ENCODE measurements at regions not wholly inside any gene's neighbourhood (a gene's known extent, or its start where the extent isn't known, plus 50 kb on each side); places are given as distances from the start of the nearest gene placed in this dataset.
"Not testable (repeated sequence)": the region's sequence is repeated elsewhere in the genome, so short reads cannot be mapped to it uniquely, and the experiment has no call there.

DNA sequence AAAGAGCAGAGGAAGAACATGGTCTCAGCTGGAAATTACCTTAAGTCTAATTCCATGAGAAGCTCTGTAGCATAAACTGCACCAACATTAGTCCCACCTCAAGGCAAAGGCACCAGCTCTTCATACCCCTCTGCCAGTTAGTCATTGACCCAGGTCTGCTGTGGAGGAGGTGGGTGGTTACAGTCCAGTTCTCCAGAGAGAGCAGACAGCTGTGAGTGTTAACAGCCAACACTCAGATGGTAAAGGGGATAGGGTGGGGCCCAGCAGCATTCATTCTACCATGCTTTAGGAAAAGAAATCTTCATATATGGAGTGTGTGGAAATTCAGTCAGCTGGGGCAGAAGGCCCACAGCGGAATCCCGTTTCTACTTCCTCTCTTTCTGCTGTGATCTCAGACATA is 159.7 kb upstream of the FBXO11 start:
- H3K27ac Mint-ChIP-seq: no peak overlapping the region

GRCh38 chr2:48069769-48070168 is 163.5 kb upstream of the FBXO11 start:
- ATAC-seq (no peak), DNase-seq (no peak)
- H3K4me1 Mint-ChIP-seq: no peaks in the 10 kb centered on the region

More for the DNA sequence above, 159.7 kb upstream of the FBXO11 start:
- H3K4me3 Mint-ChIP-seq: no peak overlapping the region
- no peak for ATAC-seq
- H3K9me3 Mint-ChIP-seq: no peaks in the 10 kb centered on the region
- DNase-seq: no peak
- H3K27me3 Mint-ChIP-seq: peaks cover 6% of the 10 kb centered on the region
- H3K36me3 Mint-ChIP-seq (ENCODE audit: low read depth): no peaks in the 10 kb centered on the region
- no peaks in the 10 kb centered on the region for H3K4me1 Mint-ChIP-seq

DNA sequence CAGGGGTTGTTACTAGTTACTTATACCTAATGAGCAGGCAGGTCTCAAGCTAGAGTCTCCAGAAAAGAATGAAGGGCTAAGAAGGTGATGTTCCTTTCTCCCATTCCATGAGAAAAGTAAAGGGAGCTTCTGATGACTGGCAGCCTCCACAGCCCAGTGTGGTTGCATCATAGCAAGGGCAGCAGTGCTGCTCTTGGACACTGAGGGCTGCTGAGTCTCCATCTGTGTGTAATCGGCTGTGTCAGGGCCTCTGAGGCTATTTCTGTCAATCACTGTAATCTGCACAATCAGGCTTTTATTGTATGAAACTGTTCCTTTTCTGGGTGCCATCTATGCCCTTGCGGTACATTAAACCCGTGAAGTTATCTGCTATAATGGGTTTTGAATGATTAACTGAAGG is 164.1 kb upstream of the FBXO11 start:
- no peak for ATAC-seq
- DNase-seq: no peak
- no peaks in the 10 kb centered on the region for H3K4me1 Mint-ChIP-seq
- peaks cover 10% of the 10 kb centered on the region for H3K27me3 Mint-ChIP-seq
- H3K4me3 Mint-ChIP-seq: no peak overlapping the region
- no peak overlapping the region for H3K27ac Mint-ChIP-seq
- no peaks in the 10 kb centered on the region for H3K9me3 Mint-ChIP-seq
- H3K36me3 Mint-ChIP-seq (ENCODE audit: low read depth): no peaks in the 10 kb centered on the region

More at GRCh38 chr2:48069769-48070168, 163.5 kb upstream of the FBXO11 start:
- no peak overlapping the region for H3K4me3 Mint-ChIP-seq
- no peaks in the 10 kb centered on the region for H3K36me3 Mint-ChIP-seq (ENCODE audit: low read depth)
- no peaks in the 10 kb centered on the region for H3K9me3 Mint-ChIP-seq
- H3K27me3 Mint-ChIP-seq: peaks cover 10% of the 10 kb centered on the region
- H3K27ac Mint-ChIP-seq: no peak overlapping the region

GRCh38 chr2:48072583-48072982 is 166.3 kb upstream of the FBXO11 start:
- H3K9me3 Mint-ChIP-seq: no peaks in the 10 kb centered on the region
- H3K4me3 Mint-ChIP-seq: no peak overlapping the region
- DNase-seq: no peak
- H3K4me1 Mint-ChIP-seq: no peaks in the 10 kb centered on the region
- H3K27me3 Mint-ChIP-seq: peaks cover 7% of the 10 kb centered on the region
- ATAC-seq: no peak
- no peak overlapping the region for H3K27ac Mint-ChIP-seq
- no peaks in the 10 kb centered on the region for H3K36me3 Mint-ChIP-seq (ENCODE audit: low read depth)

GRCh38 chr2:48075631-48076030 is 169.3 kb upstream of the FBXO11 start:
- no peak for ATAC-seq
- Mint-ChIP-seq H3K27ac (no peak overlapping the region), H3K4me1 (no peaks in the 10 kb centered on the region), H3K4me3 (no peak overlapping the region), H3K9me3 (no peaks in the 10 kb centered on the region), H3K27me3 (peaks cover 4% of the 10 kb centered on the region), H3K36me3 (ENCODE audit: low read depth) (no peaks in the 10 kb centered on the region)
- no peak for DNase-seq

GRCh38 chr2:48080534-48081316 is 174.4 kb upstream of the FBXO11 start:
- no peak for DNase-seq
- H3K27ac Mint-ChIP-seq: no peak overlapping the region

DNA sequence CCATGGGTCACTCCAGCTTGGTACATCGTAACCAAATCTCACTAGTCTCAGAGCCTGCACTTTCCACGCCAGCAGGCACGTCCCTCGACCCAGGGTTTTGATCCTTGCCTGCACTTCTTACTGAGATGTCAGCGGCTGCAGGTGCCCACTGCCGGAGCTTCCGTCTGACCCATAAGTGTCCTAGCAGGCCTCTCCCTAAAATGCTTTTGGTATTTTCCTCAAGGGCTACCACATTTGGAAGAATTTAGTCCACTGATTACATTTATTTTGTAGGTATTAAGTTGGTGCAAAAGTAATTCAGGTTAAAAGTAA is 175.0 kb upstream of the FBXO11 start:
- Mint-ChIP-seq H3K36me3 (ENCODE audit: low read depth) (no peaks in the 10 kb centered on the region), H3K27ac (no peak overlapping the region), H3K4me3 (no peak overlapping the region), H3K9me3 (no peaks in the 10 kb centered on the region), H3K27me3 (no peaks in the 10 kb centered on the region), H3K4me1 (no peaks in the 10 kb centered on the region)
- ATAC-seq (no peak), DNase-seq (no peak)

More at GRCh38 chr2:48080534-48081316, 174.4 kb upstream of the FBXO11 start:
- no peak for ATAC-seq
- Mint-ChIP-seq H3K4me3 (no peak overlapping the region), H3K27me3 (no peaks in the 10 kb centered on the region), H3K36me3 (ENCODE audit: low read depth) (no peaks in the 10 kb centered on the region), H3K4me1 (no peaks in the 10 kb centered on the region), H3K9me3 (no peaks in the 10 kb centered on the region)

- H3K27me3 Mint-ChIP-seq: no peaks in the 10 kb centered on the region
- no peaks in the 10 kb centered on the region for H3K9me3 Mint-ChIP-seq
- no peaks in the 10 kb centered on the region for H3K4me1 Mint-ChIP-seq
- no peaks in the 10 kb centered on the region for H3K36me3 Mint-ChIP-seq (ENCODE audit: low read depth)
- H3K27ac Mint-ChIP-seq: no peak overlapping the region
- DNase-seq (no peak), ATAC-seq (no peak)
- H3K4me3 Mint-ChIP-seq: no peak overlapping the region
These were observed 179.6 kb upstream of the FBXO11 start for GRCh38 chr2:48085888-48086287.

- Mint-ChIP-seq H3K4me3 (no peak overlapping the region), H3K36me3 (ENCODE audit: low read depth) (no peaks in the 10 kb centered on the region), H3K27ac (no peak overlapping the region), H3K9me3 (no peaks in the 10 kb centered on the region), H3K27me3 (no peaks in the 10 kb centered on the region), H3K4me1 (no peaks in the 10 kb centered on the region)
- DNase-seq (no peak), ATAC-seq (no peak)
These were observed 182.7 kb upstream of the FBXO11 start for GRCh38 chr2:48088994-48089393.

DNA sequence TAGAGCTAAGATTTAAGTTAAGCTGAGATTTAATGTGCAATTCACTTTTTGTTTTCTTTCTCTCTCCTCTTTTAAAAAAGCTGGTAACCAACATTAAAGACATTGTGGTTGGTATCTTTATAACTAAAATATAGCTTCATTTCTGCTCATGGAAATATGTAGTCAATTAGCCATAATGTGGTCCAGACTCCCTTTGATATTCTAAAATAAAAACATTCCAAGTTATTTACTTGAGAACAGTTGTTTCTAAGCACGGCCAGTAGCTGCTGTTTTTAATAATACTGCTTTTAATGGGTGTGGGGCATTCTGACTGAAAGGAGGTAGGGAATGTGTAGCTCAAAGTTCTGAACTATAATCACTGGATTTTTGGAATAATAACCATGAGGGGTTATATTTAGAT is 183.3 kb upstream of the FBXO11 start:
- no peak for DNase-seq
- Mint-ChIP-seq H3K27me3 (no peaks in the 10 kb centered on the region), H3K36me3 (ENCODE audit: low read depth) (no peaks in the 10 kb centered on the region), H3K4me1 (no peaks in the 10 kb centered on the region), H3K9me3 (no peaks in the 10 kb centered on the region), H3K27ac (no peak overlapping the region), H3K4me3 (no peak overlapping the region)
- no peak for ATAC-seq

DNA sequence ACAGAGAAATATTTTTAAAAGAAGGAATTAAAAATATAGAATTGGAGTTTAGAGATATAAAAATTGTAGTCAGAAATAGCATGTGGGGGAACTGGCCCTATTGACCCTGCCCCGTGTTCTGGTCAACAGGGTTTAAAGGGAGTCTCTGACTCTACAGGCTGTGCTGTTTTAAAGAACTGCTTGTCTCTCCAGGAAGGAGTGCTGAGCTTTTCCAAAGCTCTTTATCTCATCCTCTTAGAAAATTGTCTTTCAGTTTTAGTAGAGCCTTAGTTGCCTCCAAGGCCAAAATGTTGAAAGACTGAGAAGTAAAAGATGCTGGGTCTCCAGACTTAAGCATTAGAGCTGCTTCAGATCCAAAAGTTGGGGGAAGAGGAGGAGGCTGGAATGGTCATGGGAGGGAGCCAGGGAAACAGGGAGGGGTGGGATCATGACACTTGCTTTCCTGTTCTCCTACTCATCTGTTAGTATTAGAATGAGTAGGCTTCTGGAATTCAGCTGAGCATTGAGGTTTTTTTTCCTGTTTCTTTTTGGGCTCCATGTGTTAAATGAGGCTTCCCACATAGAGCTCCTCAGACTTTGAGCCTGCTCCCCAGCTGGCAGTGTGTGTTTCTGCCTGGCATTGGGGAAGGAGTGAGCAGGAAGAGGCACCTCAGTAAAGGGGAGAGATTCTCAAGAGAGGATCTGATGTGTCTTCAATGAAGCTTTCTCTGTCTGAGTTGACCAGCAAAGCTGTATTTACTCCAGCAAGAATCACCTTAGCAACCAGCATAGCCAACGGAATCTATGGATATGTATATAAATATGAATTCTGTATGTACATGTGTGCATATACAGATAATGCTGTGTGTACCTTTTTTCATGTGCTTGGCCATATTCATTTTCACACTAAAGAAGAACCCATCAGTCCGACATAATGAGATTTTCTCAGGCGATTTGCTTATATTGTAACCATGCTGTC is 186.8 kb upstream of the FBXO11 start:
- Mint-ChIP-seq H3K36me3 (ENCODE audit: low read depth) (no peaks in the 10 kb centered on the region), H3K27me3 (peaks cover 4% of the 10 kb centered on the region), H3K9me3 (no peaks in the 10 kb centered on the region), H3K4me3 (no peak overlapping the region), H3K4me1 (no peaks in the 10 kb centered on the region), H3K27ac (no peak overlapping the region)
- DNase-seq (no peak), ATAC-seq (no peak)

DNA sequence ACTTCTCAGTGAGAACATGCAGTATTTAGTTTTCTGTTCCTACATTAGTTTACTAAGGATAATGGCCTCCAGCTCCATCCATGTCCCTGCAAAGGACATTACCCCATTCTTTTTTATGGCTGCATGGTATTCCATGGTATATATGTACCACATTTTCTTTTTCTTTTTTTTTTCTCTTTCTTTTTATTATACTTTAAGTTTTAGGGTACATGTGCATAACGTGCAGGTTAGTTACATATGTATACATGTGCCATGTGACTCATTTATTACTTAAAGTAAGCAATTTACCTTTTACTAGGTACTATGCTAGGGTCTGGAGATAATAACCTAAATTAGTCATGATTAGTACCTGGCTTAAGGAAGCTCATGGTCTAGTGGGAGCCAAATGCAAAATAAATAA is 190.5 kb upstream of the FBXO11 start:
- not testable (repeated sequence) for H3K27ac Mint-ChIP-seq; H3K4me3 Mint-ChIP-seq; H3K4me1 Mint-ChIP-seq; H3K9me3 Mint-ChIP-seq; DNase-seq; H3K27me3 Mint-ChIP-seq; H3K36me3 Mint-ChIP-seq (ENCODE audit: low read depth); ATAC-seq

GRCh38 chr2:48098539-48098938 is 192.2 kb upstream of the FBXO11 start:
- DNase-seq (no peak), ATAC-seq (no peak)
- no peak overlapping the region for H3K4me3 Mint-ChIP-seq
- peaks cover 4% of the 10 kb centered on the region for H3K27me3 Mint-ChIP-seq
- no peaks in the 10 kb centered on the region for H3K4me1 Mint-ChIP-seq
- H3K9me3 Mint-ChIP-seq: peaks cover 7% of the 10 kb centered on the region
- no peak overlapping the region for H3K27ac Mint-ChIP-seq
- H3K36me3 Mint-ChIP-seq (ENCODE audit: low read depth): no peaks in the 10 kb centered on the region

GRCh38 chr2:48104418-48104817 is 198.1 kb upstream of the FBXO11 start:
- ATAC-seq: no peak
- H3K4me1 Mint-ChIP-seq: peaks cover 17% of the 10 kb centered on the region
- no peak for DNase-seq
- peaks cover 1% of the 10 kb centered on the region for H3K27me3 Mint-ChIP-seq
- no peaks in the 10 kb centered on the region for H3K36me3 Mint-ChIP-seq (ENCODE audit: low read depth)
- no peak overlapping the region for H3K4me3 Mint-ChIP-seq
- peaks cover 5% of the 10 kb centered on the region for H3K9me3 Mint-ChIP-seq
- H3K27ac Mint-ChIP-seq: no peak overlapping the region

GRCh38 chr2:48105848-48106247 is 199.6 kb upstream of the FBXO11 start:
- Mint-ChIP-seq H3K4me3 (peak overlapping the region; percentile 60), H3K27ac (no peak overlapping the region), H3K9me3 (no peaks in the 10 kb centered on the region), H3K4me1 (peaks cover 17% of the 10 kb centered on the region), H3K36me3 (ENCODE audit: low read depth) (no peaks in the 10 kb centered on the region), H3K27me3 (peaks cover 1% of the 10 kb centered on the region)
- DNase-seq (no peak), ATAC-seq (no peak)

Data from activated naive CD8-positive, alpha-beta T cell treated with anti-CD3 and anti-CD28 coated beads, Interleukin-2, amount 50 U/mL, for 24 hours (primary cell).